K562 (cell line): ENCODE measurements at regions not wholly inside any gene's neighbourhood (a gene's known extent, or its start where the extent isn't known, plus 50 kb on each side); places are given as distances from the start of the nearest gene placed in this dataset.

Source experiments
- ATAC-seq: fragments of 200-7000 bp; cut with Tn5 transposase; 3 replicates; pipeline ENCODE4 v1.9.1; 2020; ENCODE audit warnings: moderate library complexity
- BruUV-seq: library from RNA; stranded (reverse); fragments of 400-500 nt; replicated peaks from 2 replicates; lab custom pipeline; 2021; lab: Mats Ljungman, UMichigan
- CTCF ChIA-PET: fragments of 300-600 bp; formaldehyde crosslinking; extraction: SDS; loops from one replicate; lab custom pipeline; 2021; ENCODE audit warnings: low intra/inter-chr PET ratio; lab: Yijun Ruan, JAX
- POLR2A ChIA-PET: fragments of 300-600, 350-650 bp; sonication (Branson Sonifier 250); formaldehyde crosslinking; extraction: SDS; loops from one replicate; lab custom pipeline; 2021; ENCODE audit warnings: antibody characterized with exemption, inconsistent platforms; lab: Yijun Ruan, JAX
- DNase-seq, 4 experiments: peaks; one replicate each; pipeline versions ENCODE4 v3.0.0 to v3.0.0-alpha.2; 2011 to 2018; ENCODE audit warnings: low spot score in 3 of 4, mixed read lengths in 3 of 4; ENCODE audit errors: extremely low read depth in 1 of 4
- FAIRE-seq: peaks from 2 replicates; lab custom pipeline; 2011; peaks lifted over from hg19 to GRCh38; lab: Jason Lieb, UNC
- H2AFZ ChIP-seq: 2 replicates; pipeline ENCODE4 v1.6.0; 2011; ENCODE audit warnings: low read depth, low read length, control low read depth, inconsistent platforms
- H3K27ac ChIP-seq: fragments of 200-600 bp; 3 replicates; pipeline ENCODE4 v1.8.0; 2011; ENCODE audit warnings: low read depth, mild to moderate bottlenecking, control low read depth, inconsistent platforms, low read length, moderate library complexity, mixed read lengths; ENCODE audit errors: extremely low read depth
- H3K27me3 ChIP-seq, 2 experiments: fragments of 300-600 bp in 1 of 2; 2 replicates in 1 of 2; 3 replicates in 1 of 2; pipeline versions ENCODE4 v1.6.0 to v1.8.0; 2011; ENCODE audit warnings: inconsistent platforms in 2 of 2, low read length in 2 of 2, mild to moderate bottlenecking in 1 of 2, mixed read lengths in 1 of 2, moderate library complexity in 1 of 2; ENCODE audit not compliant: control insufficient read depth in 2 of 2, insufficient read depth in 2 of 2
- H3K36me3 ChIP-seq: fragments of 300-600 bp; 3 replicates; pipeline ENCODE4 v1.8.0; 2011; ENCODE audit warnings: mild to moderate bottlenecking, low read length, inconsistent platforms; ENCODE audit not compliant: control insufficient read depth, insufficient read depth
- H3K4me1 ChIP-seq, 2 experiments: fragments of 200-600 bp in 1 of 2; replicated peaks in 1 of 2; 2 replicates in 1 of 2; 3 replicates in 1 of 2; pipeline versions ENCODE4 v1.5.1 to v1.8.0; 2011; ENCODE audit warnings: inconsistent platforms in 2 of 2, low read length in 2 of 2, mild to moderate bottlenecking in 1 of 2, mixed read lengths in 1 of 2, moderate library complexity in 1 of 2; ENCODE audit not compliant: control insufficient read depth in 2 of 2, insufficient read depth in 2 of 2
- H3K4me2 ChIP-seq: 2 replicates; pipeline ENCODE4 v1.6.1; 2011; ENCODE audit warnings: low read length, control low read depth, inconsistent platforms, mixed read lengths; ENCODE audit not compliant: insufficient read depth
- H3K4me3 ChIP-seq: fragments of 200-600 bp; sonication (generic), shearing (Covaris generic); 2 replicates; pipeline ENCODE4 v1.5.1; 2016; ENCODE audit warnings: control low read depth, inconsistent platforms
- H3K79me2 ChIP-seq: fragments of 200-600 bp; 3 replicates; pipeline ENCODE4 v1.8.0; 2011; ENCODE audit warnings: low read length, inconsistent platforms; ENCODE audit not compliant: control insufficient read depth, insufficient read depth
- H3K9ac ChIP-seq, 2 experiments: 2 replicates each; pipeline versions ENCODE4 v1.6.0 to v1.6.1; 2011; ENCODE audit warnings: low read depth in 2 of 2, low read length in 2 of 2, control low read depth in 1 of 2, inconsistent platforms in 1 of 2, mild to moderate bottlenecking in 1 of 2, mixed read lengths in 1 of 2; ENCODE audit not compliant: insufficient read depth in 1 of 2
- H3K9me1 ChIP-seq: one replicate; pipeline ENCODE4 v1.6.0; 2011; ENCODE audit warnings: inconsistent platforms, mild to moderate bottlenecking, low read length, moderate library complexity; ENCODE audit not compliant: control insufficient read depth, insufficient read depth
- H3K9me3 ChIP-seq: replicated peaks from 2 replicates; pipeline ENCODE4 v1.5.1; 2011; ENCODE audit warnings: low read depth, low read length, inconsistent platforms; ENCODE audit not compliant: control insufficient read depth, insufficient read depth
- H4K20me1 ChIP-seq: replicated peaks from 2 replicates; pipeline ENCODE4 v1.6.1; 2011; ENCODE audit warnings: low read length, inconsistent platforms, mixed read lengths; ENCODE audit not compliant: control insufficient read depth, insufficient read depth
- ETV1 ChIP-seq: fragments of 450-650 bp; conservative IDR thresholded peaks from 2 replicates; pipeline ENCODE4 v1.6.1; 2016; ENCODE audit warnings: missing genetic modification characterization, control low read depth, low read depth, missing compliant biosample characterization
- GATA2 ChIP-seq: sonication (generic); formaldehyde crosslinking; IDR thresholded peaks from 2 replicates; pipeline ENCODE4 v1.4.0; 2020; ENCODE audit warnings: mild to moderate bottlenecking, missing genetic modification reagents
- HDAC8 ChIP-seq: fragments of 450-650 bp; IDR thresholded peaks from 2 replicates; pipeline ENCODE4 v1.6.1; 2016; ENCODE audit warnings: mild to moderate bottlenecking, missing genetic modification characterization, moderate library complexity, missing compliant biosample characterization
- IFI16 ChIP-seq: fragments of 250-450 bp; sonication (Bioruptor Pico); IDR thresholded peaks from 2 replicates; pipeline ENCODE4 v2.1.2; 2022; ENCODE audit warnings: mild to moderate bottlenecking, inconsistent platforms
- JUNB ChIP-seq: fragments of 450-650 bp; formaldehyde crosslinking; conservative IDR thresholded peaks from 2 replicates; pipeline ENCODE4 v1.4.0; 2020; ENCODE audit warnings: mild to moderate bottlenecking
- MXI1 ChIP-seq: IDR thresholded peaks from 2 replicates; pipeline ENCODE4 v1.6.1; 2011; ENCODE audit warnings: low read depth, mild to moderate bottlenecking, improper control_type of control experiment, low read length
- NUFIP1 ChIP-seq: fragments of 450-650 bp; IDR thresholded peaks from 2 replicates; pipeline ENCODE4 v1.6.1; 2018; ENCODE audit not compliant: partially characterized antibody
- TBP ChIP-seq: optimal IDR thresholded peaks from 2 replicates; pipeline ENCODE3; 2011; ENCODE audit warnings: low read depth, low read length, improper control_type of control experiment
- YBX1 ChIP-seq: fragments of 450-650 bp; IDR thresholded peaks from 2 replicates; pipeline ENCODE4 v1.7.1; 2016; ENCODE audit warnings: mild to moderate bottlenecking
- WGBS: fragments of 100-300 bp; shearing (Covaris generic); methylation state at CpG from one replicate; pipeline ENCODE4 v1.1.6; 2016; ENCODE audit warnings: low coverage, mixed read lengths; ENCODE audit not compliant: insufficient coverage; ENCODE audit errors: missing lambda C conversion rate; 5-methylcytosine and 5-hydroxymethylcytosine counted together
- in situ Hi-C: fragments of 300-500 bp; cut with MboI; formaldehyde crosslinking; loops from 4 replicates; pipeline ENCODE4 v1.15.0; 2018; ENCODE audit warnings: inconsistent platforms, mixed read lengths
- intact Hi-C: fragments of 100-400 bp; cut with micrococcal nuclease; formaldehyde crosslinking; loops from 2 replicates; pipeline ENCODE4 v1.14.2; 2022
- TF ChIP-seq, protein P1 (sequence below), 2 experiments: fragments of 450-650 bp in 1 of 2; sonication (generic) in 1 of 2; formaldehyde crosslinking; conservative IDR thresholded peaks; 2 replicates each; pipeline versions ENCODE4 v1.4.0 to v1.8.1; 2020 to 2022; ENCODE audit warnings: mild to moderate bottlenecking in 1 of 2, missing genetic modification reagents in 1 of 2
- TF ChIP-seq, protein P2 (sequence below): fragments of 450-650 bp; conservative IDR thresholded peaks from 2 replicates; pipeline ENCODE4 v1.6.1; 2016; ENCODE audit warnings: missing genetic modification characterization, low read depth, mild to moderate bottlenecking, control low read depth, missing compliant biosample characterization
- TF ChIP-seq, protein P3 (sequence below): fragments of 250-450 bp; sonication (Bioruptor Pico); IDR thresholded peaks from 2 replicates; pipeline ENCODE4 v1.8.0; 2021; ENCODE audit warnings: moderate library complexity, mild to moderate bottlenecking, inconsistent platforms

- Histone ChIP-seq H3K4me2 (no peak overlapping the region), H3K9ac (no peak overlapping the region), H3K27ac (no peak overlapping the region), H3K4me3 (no peak overlapping the region), H3K79me2 (no peaks in the 10 kb centered on the region), H4K20me1 (0 out of 2 replicates have a peak, but pooled peaks cover 8% of the 10 kb centered on the region), H2AFZ (no peak overlapping the region), H3K4me1 (no peaks in the 10 kb centered on the region), H3K27me3 (peaks cover 22 to 69% of the 10 kb centered on the region in 2 experiments), H3K9me1 (no peaks in the 10 kb centered on the region), H3K36me3 (no peaks in the 10 kb centered on the region), H3K9me3 (no peaks in the 10 kb centered on the region)
- in situ Hi-C loops: loop anchor here (10.0 kb wide), 1 partner anchor 753 kb away; no protein-coding TSS in a partner anchor
- ATAC-seq (no peak), DNase-seq (no peak), FAIRE-seq (no peak)
- ChIA-PET POLR2A (interaction anchor here (0.6 kb wide), 1 partner anchor 188 kb away, joined by 3 read pairs; no protein-coding TSS in a partner anchor), CTCF (interaction anchor here (0.7 kb wide), 1 partner anchor 357 kb away, joined by 6 read pairs; no protein-coding TSS in a partner anchor)
- WGBS: 3% methylated on average over 7 of the region's 7 CpGs
- intact Hi-C loops: no loop called here
- TF ChIP-seq TBP (no peak), ETV1 (no peak), YBX1 (no peak), JUNB (no peak), HDAC8 (tag) (no peak), MXI1 (no peak), NUFIP1 (no peak), IFI16 (no peak), GATA2 (CRISPR knock-in tag) (no peak)
- TF ChIP-seq, protein P1, sequence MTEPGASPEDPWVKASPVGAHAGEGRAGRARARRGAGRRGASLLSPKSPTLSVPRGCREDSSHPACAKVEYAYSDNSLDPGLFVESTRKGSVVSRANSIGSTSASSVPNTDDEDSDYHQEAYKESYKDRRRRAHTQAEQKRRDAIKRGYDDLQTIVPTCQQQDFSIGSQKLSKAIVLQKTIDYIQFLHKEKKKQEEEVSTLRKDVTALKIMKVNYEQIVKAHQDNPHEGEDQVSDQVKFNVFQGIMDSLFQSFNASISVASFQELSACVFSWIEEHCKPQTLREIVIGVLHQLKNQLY (CRISPR knock-in tag; conservative IDR thresholded peaks at IDR 0.05): no peak
- TF ChIP-seq, protein P2, sequence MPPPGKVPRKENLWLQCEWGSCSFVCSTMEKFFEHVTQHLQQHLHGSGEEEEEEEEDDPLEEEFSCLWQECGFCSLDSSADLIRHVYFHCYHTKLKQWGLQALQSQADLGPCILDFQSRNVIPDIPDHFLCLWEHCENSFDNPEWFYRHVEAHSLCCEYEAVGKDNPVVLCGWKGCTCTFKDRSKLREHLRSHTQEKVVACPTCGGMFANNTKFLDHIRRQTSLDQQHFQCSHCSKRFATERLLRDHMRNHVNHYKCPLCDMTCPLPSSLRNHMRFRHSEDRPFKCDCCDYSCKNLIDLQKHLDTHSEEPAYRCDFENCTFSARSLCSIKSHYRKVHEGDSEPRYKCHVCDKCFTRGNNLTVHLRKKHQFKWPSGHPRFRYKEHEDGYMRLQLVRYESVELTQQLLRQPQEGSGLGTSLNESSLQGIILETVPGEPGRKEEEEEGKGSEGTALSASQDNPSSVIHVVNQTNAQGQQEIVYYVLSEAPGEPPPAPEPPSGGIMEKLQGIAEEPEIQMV (tag): no peak
- TF ChIP-seq, protein P3, sequence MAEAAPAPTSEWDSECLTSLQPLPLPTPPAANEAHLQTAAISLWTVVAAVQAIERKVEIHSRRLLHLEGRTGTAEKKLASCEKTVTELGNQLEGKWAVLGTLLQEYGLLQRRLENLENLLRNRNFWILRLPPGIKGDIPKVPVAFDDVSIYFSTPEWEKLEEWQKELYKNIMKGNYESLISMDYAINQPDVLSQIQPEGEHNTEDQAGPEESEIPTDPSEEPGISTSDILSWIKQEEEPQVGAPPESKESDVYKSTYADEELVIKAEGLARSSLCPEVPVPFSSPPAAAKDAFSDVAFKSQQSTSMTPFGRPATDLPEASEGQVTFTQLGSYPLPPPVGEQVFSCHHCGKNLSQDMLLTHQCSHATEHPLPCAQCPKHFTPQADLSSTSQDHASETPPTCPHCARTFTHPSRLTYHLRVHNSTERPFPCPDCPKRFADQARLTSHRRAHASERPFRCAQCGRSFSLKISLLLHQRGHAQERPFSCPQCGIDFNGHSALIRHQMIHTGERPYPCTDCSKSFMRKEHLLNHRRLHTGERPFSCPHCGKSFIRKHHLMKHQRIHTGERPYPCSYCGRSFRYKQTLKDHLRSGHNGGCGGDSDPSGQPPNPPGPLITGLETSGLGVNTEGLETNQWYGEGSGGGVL: no peak
- BruUV-seq: no TSS peak
Measured at GRCh38 chr6:44661221-44662008, 273.9 kb downstream of the CDC5L start.
